ENCODE measurements at regions not wholly inside any gene's neighbourhood (a gene's known extent, or its start where the extent isn't known, plus 50 kb on each side); places are given as distances from the start of the nearest gene placed in this dataset.
A peak's percentile ranks its signal among the peaks of the same experiment; 100 is the strongest.

DNA sequence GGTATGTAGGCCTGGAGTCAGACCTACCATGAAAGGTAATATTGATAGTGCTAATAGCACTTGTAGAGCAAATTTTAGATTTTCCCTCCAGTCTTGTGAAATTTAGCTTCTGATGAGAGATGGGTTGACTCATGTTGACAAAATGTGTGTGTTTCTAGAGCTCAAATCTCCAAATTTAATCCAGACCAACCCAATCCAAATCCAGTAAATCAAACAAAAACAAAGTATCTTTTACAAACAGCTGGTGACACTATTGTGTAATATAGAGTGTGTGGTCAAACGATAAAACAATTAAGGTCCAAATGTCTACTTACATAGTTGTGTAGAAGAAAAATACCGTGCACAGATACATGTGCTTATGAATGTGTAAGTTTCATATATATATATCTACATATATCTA is 63.4 kb upstream of the KITLG start:
- Mint-ChIP-seq H3K4me3 (ENCODE audit: unreplicated experiment) (no peak overlapping the region), H3K27ac (ENCODE audit: unreplicated experiment) (no peak overlapping the region), H3K27me3 (ENCODE audit: unreplicated experiment) (no peaks in the 10 kb centered on the region), H3K4me1 (ENCODE audit: unreplicated experiment) (peaks cover 11% of the 10 kb centered on the region), H3K9me3 (ENCODE audit: unreplicated experiment) (no peaks in the 10 kb centered on the region), H3K36me3 (ENCODE audit: unreplicated experiment) (no peaks in the 10 kb centered on the region)
- TF ChIP-seq, protein P1, sequence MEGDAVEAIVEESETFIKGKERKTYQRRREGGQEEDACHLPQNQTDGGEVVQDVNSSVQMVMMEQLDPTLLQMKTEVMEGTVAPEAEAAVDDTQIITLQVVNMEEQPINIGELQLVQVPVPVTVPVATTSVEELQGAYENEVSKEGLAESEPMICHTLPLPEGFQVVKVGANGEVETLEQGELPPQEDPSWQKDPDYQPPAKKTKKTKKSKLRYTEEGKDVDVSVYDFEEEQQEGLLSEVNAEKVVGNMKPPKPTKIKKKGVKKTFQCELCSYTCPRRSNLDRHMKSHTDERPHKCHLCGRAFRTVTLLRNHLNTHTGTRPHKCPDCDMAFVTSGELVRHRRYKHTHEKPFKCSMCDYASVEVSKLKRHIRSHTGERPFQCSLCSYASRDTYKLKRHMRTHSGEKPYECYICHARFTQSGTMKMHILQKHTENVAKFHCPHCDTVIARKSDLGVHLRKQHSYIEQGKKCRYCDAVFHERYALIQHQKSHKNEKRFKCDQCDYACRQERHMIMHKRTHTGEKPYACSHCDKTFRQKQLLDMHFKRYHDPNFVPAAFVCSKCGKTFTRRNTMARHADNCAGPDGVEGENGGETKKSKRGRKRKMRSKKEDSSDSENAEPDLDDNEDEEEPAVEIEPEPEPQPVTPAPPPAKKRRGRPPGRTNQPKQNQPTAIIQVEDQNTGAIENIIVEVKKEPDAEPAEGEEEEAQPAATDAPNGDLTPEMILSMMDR (IDR thresholded peaks at IDR 0.05): no peak
- no peak for DNase-seq (ENCODE audit: extremely low spot score, unreplicated experiment)

DNA sequence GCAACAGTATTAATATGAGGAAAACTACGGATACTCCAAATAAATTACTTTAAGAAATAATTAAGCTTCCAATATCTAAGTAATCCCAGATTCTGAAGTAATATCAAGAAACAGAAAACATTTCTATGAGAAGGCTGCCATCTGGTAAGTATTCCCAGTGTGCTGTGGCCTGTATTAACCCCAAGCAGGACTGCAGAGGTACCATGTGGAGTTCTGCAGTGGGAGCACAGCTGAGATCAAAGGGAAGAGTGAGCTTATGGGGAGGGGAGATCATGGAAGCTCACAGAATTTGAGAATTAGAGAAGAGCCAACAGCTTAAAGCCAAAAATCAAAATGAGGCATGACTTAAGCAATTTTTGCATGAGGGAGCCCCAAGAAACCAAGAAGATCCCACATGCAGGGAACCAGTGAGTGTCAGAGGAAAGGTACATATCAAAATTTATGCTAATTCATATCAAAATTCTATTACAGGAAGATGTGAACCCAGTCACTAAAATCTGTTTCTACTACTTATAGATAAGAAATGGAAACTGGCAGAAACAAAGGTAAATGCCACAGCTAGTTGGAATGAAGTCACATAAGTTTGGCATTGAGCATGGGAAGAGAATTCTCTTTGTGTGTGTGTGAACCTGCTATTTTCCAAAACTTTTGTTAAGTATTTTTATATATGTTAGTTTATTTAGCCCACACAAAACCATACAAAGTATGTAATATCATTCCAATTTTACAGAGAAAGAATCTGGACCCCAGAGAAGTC is 62.6 kb upstream of the KITLG start:
- Mint-ChIP-seq H3K27ac (ENCODE audit: unreplicated experiment) (peak overlapping the region; percentile 12), H3K4me3 (ENCODE audit: unreplicated experiment) (no peak overlapping the region), H3K27me3 (ENCODE audit: unreplicated experiment) (no peaks in the 10 kb centered on the region), H3K36me3 (ENCODE audit: unreplicated experiment) (no peaks in the 10 kb centered on the region), H3K9me3 (ENCODE audit: unreplicated experiment) (no peaks in the 10 kb centered on the region), H3K4me1 (ENCODE audit: unreplicated experiment) (peaks cover 15% of the 10 kb centered on the region)
- DNase-seq (ENCODE audit: extremely low spot score, unreplicated experiment): no peak
- TF ChIP-seq, protein P1 (IDR thresholded peaks at IDR 0.05): no peak

DNA sequence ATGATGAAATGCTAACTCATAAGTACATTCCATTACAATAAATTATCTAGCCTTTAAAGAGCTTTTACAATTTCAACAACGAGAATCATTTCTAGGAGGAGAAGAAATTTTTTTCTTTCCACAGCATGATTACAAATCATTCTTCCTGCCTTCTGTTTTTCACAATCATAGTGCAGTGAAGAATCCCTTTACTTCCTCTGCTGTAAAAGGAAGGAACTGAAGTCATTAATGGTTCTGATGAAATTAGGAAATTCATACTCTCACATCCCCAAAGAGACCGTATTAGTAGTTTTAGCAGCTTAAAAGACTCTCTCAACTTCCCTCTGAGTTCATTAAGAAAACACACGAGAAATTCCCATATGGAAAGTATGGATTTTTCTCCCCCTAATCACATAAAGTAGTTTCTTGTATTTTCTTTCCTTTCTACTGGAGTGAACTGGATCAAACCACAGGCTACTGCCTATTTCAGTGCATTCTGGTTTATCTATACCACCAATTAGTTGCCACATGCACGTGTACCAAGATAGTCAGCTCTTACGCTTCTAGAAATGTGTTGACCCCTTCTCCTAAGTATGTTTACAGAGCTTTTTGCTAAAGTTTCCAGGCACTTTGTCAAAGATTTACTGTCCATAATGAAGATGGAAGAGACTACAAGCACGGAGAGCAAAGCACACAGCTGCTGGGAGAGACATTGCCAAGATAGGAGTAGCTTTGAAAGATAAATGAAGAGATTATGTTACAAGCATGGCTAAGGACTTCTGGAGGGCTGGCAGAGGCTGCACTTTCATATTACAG is 58.9 kb upstream of the KITLG start:
- H3K36me3 Mint-ChIP-seq (ENCODE audit: unreplicated experiment): no peaks in the 10 kb centered on the region
- H3K27ac Mint-ChIP-seq (ENCODE audit: unreplicated experiment): no peak overlapping the region
- no peak overlapping the region for H3K4me3 Mint-ChIP-seq (ENCODE audit: unreplicated experiment)
- no peaks in the 10 kb centered on the region for H3K27me3 Mint-ChIP-seq (ENCODE audit: unreplicated experiment)
- peaks cover 15% of the 10 kb centered on the region for H3K4me1 Mint-ChIP-seq (ENCODE audit: unreplicated experiment)
- H3K9me3 Mint-ChIP-seq (ENCODE audit: unreplicated experiment): no peaks in the 10 kb centered on the region
- no peak for DNase-seq (ENCODE audit: extremely low spot score, unreplicated experiment)
- TF ChIP-seq, protein P1 (IDR thresholded peaks at IDR 0.05): no peak

DNA sequence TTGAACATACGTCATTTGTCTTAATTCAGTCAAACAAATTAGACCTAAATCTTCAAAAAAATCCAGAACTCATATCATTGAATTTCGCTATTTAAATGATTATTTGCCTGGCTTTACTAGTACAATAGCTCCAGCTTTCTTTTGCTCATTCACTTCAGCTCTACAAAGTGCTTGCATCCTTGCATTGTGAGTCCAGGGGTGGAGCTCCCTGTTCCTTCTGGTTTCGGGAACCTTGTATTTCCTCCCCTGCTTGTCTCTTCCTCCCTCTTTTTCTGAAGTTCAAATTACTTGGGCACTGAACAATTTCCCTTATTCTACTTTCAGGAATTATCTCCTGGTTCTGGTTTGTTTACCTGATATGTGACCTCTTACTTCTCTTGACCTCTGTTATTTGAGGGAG is 58.1 kb upstream of the KITLG start:
- H3K36me3 Mint-ChIP-seq (ENCODE audit: unreplicated experiment): no peaks in the 10 kb centered on the region
- no peak overlapping the region for H3K4me3 Mint-ChIP-seq (ENCODE audit: unreplicated experiment)
- peaks cover 15% of the 10 kb centered on the region for H3K4me1 Mint-ChIP-seq (ENCODE audit: unreplicated experiment)
- no peak overlapping the region for H3K27ac Mint-ChIP-seq (ENCODE audit: unreplicated experiment)
- no peak for DNase-seq (ENCODE audit: extremely low spot score, unreplicated experiment)
- no peaks in the 10 kb centered on the region for H3K27me3 Mint-ChIP-seq (ENCODE audit: unreplicated experiment)
- TF ChIP-seq, protein P1 (IDR thresholded peaks at IDR 0.05): no peak
- no peaks in the 10 kb centered on the region for H3K9me3 Mint-ChIP-seq (ENCODE audit: unreplicated experiment)

DNA sequence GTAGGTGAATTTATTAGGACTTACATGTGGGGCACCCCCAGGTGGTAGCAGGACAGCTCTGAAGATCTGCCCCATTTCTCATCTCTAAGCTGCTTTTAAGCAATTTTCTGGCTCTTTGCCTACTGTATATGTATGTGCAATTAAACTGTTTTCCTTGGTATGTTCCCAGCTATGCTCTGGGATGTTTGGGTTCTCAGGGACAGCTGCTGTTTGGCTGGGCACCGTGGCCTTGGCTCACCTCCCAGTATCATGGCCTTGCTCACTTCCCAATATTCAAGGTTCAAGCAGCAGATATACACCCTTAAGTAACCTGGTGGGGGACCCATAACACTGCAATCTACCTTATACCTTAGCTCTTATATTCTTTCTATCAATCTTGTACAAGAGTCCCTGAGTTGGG is 53.7 kb upstream of the KITLG start:
- Mint-ChIP-seq H3K27ac (ENCODE audit: unreplicated experiment) (no peak overlapping the region), H3K9me3 (ENCODE audit: unreplicated experiment) (no peaks in the 10 kb centered on the region), H3K27me3 (ENCODE audit: unreplicated experiment) (no peaks in the 10 kb centered on the region), H3K36me3 (ENCODE audit: unreplicated experiment) (no peaks in the 10 kb centered on the region), H3K4me3 (ENCODE audit: unreplicated experiment) (no peak overlapping the region), H3K4me1 (ENCODE audit: unreplicated experiment) (peaks cover 6% of the 10 kb centered on the region)
- no peak for DNase-seq (ENCODE audit: extremely low spot score, unreplicated experiment)
- TF ChIP-seq, protein P1 (IDR thresholded peaks at IDR 0.05): no peak
